HL-60 (cell line): ENCODE measurements at regions not wholly inside any gene's neighbourhood (a gene's known extent, or its start where the extent isn't known, plus 50 kb on each side); places are given as distances from the start of the nearest gene placed in this dataset.

Experiments used
- DNase-seq, 2 experiments: peaks; one replicate each; pipeline ENCODE4 v3.0.0-alpha.2; 2010 to 2020; ENCODE audit warnings: low read depth in 1 of 2, low spot score in 1 of 2
- H3K27ac ChIP-seq: fragments of 250-450 bp; sonication (Bioruptor Pico); replicated peaks from 2 replicates; pipeline ENCODE4 v1.5.1; 2020; ENCODE audit warnings: mild to moderate bottlenecking, moderate library complexity
- H3K27me3 ChIP-seq: fragments of 250-450 bp; sonication (Bioruptor Pico); 2 replicates; pipeline ENCODE4 v1.5.1; 2021; ENCODE audit warnings: mild to moderate bottlenecking, moderate library complexity; ENCODE audit not compliant: insufficient read depth, poor library complexity, severe bottlenecking
- H3K4me3 ChIP-seq: replicated peaks from 2 replicates; pipeline ENCODE4 v1.5.1; 2011; ENCODE audit warnings: mild to moderate bottlenecking, control low read depth, low read length; ENCODE audit not compliant: insufficient read depth
- CTCF ChIP-seq: IDR thresholded peaks from one replicate; pipeline ENCODE4 v1.5.1; 2011; ENCODE audit warnings: low read length, control low read depth, inconsistent platforms; ENCODE audit not compliant: insufficient read depth
- GABPA ChIP-seq: IDR thresholded peaks from 2 replicates; pipeline ENCODE4 v1.6.1; 2012; ENCODE audit warnings: low read depth
- POLR2AphosphoS5 ChIP-seq: IDR thresholded peaks from 2 replicates; pipeline ENCODE4 v1.6.1; 2012; ENCODE audit warnings: low read depth
- REST ChIP-seq: IDR thresholded peaks from 2 replicates; pipeline ENCODE4 v1.6.1; 2012; ENCODE audit warnings: low read depth; ENCODE audit not compliant: insufficient replicate concordance
- SPI1 ChIP-seq: IDR thresholded peaks from 2 replicates; pipeline ENCODE4 v1.6.1; 2012; ENCODE audit warnings: low read depth, mild to moderate bottlenecking, borderline replicate concordance

GRCh38 chr12:90061809-90062208 is 353.2 kb upstream of the ATP2B1 start:
- TF ChIP-seq POLR2AphosphoS5 (no peak), CTCF (no peak)
- Histone ChIP-seq H3K4me3 (no peak overlapping the region), H3K27me3 (no peaks in the 10 kb centered on the region), H3K27ac (no peak overlapping the region)
- no peak for DNase-seq

GRCh38 chr12:90060031-90060430 is 351.4 kb upstream of the ATP2B1 start:
- H3K27ac ChIP-seq = no peak overlapping the region
- no peak for DNase-seq
- H3K4me3 ChIP-seq = no peak overlapping the region
- no peak for TF ChIP-seq SPI1
- TF ChIP-seq CTCF = no peak
- no peak for TF ChIP-seq POLR2AphosphoS5
- no peaks in the 10 kb centered on the region for H3K27me3 ChIP-seq

GRCh38 chr12:90058704-90059103 is 350.1 kb upstream of the ATP2B1 start:
- no peak overlapping the region for H3K27ac ChIP-seq
- no peaks in the 10 kb centered on the region for H3K27me3 ChIP-seq
- no peak for DNase-seq
- H3K4me3 ChIP-seq = no peak overlapping the region
- no peak for TF ChIP-seq CTCF
- TF ChIP-seq GABPA = no peak

- no peak for TF ChIP-seq SPI1
- no peak for TF ChIP-seq POLR2AphosphoS5
- TF ChIP-seq CTCF = no peak
- TF ChIP-seq REST = no peak
- no peak for TF ChIP-seq GABPA
- Histone ChIP-seq H3K4me3 (no peak overlapping the region), H3K27ac (no peak overlapping the region), H3K27me3 (no peaks in the 10 kb centered on the region)
- DNase-seq = no peak
These were observed 346.4 kb upstream of the ATP2B1 start for GRCh38 chr12:90055071-90055470.

GRCh38 chr12:90048918-90049317 is 340.3 kb upstream of the ATP2B1 start:
- TF ChIP-seq POLR2AphosphoS5 (no peak), SPI1 (no peak), GABPA (no peak), REST (no peak), CTCF (no peak)
- H3K27ac ChIP-seq = no peak overlapping the region
- H3K4me3 ChIP-seq = no peak overlapping the region
- DNase-seq = no peak
- H3K27me3 ChIP-seq = no peaks in the 10 kb centered on the region
